GM12875 (cell line): ENCODE measurements at regions not wholly inside any gene's neighbourhood (a gene's known extent, or its start where the extent isn't known, plus 50 kb on each side); places are given as distances from the start of the nearest gene placed in this dataset.

Experiments used
- H3K4me3 ChIP-seq: one replicate; pipeline ENCODE4 v1.5.1; 2011; ENCODE audit warnings: low read depth, low read length, control low read depth
- TF ChIP-seq, protein P1 (sequence below): IDR thresholded peaks from 2 replicates; pipeline ENCODE4 v1.5.1; 2011; ENCODE audit warnings: low read depth, mild to moderate bottlenecking, control low read depth, inconsistent platforms, low read length, moderate library complexity, borderline replicate concordance; ENCODE audit not compliant: insufficient read depth

DNA sequence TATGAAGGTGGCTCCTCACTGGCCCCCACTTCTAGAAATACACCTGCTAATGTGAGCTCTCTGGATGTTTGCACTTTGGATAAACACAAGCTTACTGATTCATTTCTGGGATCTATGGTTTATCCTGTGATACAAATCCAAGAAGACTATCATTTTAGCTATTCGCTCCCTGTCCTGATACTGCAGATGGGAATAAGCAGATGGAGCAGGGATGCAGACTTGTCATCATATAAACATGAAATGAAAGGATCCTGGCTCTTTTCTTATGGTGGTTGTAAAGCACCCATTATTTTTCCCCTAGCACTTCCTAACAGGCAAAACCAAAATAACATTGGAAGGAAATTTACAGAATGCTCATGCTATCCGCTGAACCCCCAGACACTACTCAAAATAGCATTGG is 162.9 kb upstream of the NOCT start:
- TF ChIP-seq, protein P1, sequence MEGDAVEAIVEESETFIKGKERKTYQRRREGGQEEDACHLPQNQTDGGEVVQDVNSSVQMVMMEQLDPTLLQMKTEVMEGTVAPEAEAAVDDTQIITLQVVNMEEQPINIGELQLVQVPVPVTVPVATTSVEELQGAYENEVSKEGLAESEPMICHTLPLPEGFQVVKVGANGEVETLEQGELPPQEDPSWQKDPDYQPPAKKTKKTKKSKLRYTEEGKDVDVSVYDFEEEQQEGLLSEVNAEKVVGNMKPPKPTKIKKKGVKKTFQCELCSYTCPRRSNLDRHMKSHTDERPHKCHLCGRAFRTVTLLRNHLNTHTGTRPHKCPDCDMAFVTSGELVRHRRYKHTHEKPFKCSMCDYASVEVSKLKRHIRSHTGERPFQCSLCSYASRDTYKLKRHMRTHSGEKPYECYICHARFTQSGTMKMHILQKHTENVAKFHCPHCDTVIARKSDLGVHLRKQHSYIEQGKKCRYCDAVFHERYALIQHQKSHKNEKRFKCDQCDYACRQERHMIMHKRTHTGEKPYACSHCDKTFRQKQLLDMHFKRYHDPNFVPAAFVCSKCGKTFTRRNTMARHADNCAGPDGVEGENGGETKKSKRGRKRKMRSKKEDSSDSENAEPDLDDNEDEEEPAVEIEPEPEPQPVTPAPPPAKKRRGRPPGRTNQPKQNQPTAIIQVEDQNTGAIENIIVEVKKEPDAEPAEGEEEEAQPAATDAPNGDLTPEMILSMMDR: no peak

DNA sequence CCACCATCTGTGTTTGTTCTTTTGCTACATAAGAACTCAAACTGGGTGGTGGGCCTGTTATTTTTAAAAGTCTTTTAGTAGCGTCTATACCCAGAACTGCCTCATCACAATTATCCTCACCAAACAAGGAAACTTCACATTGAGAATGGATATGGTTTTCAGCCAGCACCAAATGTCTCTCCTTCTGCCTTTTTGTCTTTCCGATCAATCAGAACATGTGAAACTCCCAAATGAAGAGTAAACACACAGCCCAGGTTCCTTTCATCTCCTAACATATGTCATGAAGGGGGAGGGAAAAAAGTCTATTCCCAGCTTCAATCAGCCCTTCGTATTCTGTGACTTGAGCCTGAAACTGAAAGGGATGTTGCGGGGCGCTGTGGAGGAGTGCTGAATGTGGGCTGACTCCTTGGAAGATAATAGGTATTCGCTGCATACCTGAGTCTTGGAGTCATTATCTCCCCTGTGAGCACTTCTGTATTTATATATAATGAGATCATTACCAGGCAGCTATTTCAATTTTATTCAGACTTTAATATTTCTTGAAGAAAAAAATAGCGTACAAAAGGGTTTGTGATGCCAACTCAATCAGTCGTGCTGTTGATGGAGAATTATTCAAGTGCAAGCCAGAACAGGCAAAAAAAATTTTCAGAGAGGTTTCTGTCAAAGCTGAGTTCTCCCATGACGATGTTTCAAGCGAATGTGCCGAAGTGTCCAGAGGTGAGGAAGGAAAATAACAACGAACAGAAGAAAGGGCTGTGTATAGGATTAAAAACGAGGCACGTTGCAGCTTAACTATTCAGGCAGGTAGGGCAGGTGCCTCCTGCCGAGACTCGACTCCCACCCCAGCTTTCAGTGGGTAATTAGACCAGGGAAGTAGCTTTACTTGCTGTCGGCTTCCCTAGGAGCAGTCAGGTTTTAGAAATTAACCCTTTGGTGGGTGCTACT is 163.9 kb upstream of the NOCT start:
- TF ChIP-seq, protein P1: no peak
- H3K4me3 ChIP-seq: no peak overlapping the region

More for the DNA sequence above, 162.9 kb upstream of the NOCT start:
- no peak overlapping the region for H3K4me3 ChIP-seq

DNA sequence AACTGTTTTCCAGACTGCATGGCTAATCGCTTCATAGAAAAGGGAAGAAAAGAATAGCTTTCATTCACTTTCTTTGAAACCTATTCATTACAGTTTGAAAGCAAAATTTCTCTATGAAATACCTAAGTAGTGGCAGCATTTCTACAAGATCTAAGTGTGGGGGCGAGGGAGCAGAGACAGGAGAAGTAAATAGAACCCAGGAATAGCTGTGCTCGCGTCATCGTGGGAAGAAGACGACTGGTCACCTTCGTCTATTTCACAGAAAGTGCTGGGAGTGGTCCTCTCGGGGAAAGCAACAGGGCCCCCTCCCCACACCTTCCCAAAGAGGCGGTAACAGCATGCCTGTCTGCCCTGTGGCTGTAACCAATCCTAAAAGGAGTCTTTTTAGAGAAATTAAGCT is 169.9 kb upstream of the NOCT start:
- TF ChIP-seq, protein P1: no peak

DNA sequence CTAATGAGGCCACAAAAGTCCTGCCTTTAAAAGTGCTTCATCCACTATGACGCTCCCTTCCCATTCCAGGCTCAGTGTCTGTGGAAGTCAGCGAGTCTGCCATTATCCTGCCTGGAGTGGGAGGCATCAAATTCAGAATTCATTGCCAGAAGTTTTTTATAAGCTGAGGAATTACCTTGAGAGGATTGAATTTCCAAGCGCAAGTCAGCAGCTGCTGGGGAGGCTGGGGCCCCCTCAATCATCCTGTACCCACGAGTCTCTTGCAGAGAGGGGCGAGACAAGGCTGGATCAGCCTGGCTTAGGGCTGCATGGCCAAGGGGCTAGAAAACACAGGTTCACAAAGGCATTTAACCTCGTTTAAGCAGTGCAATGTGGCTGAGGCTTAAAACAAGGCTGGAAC is 170.5 kb upstream of the NOCT start:
- H3K4me3 ChIP-seq: no peak overlapping the region
- TF ChIP-seq, protein P1: no peak

More for the DNA sequence above, 169.9 kb upstream of the NOCT start:
- H3K4me3 ChIP-seq: no peak overlapping the region

DNA sequence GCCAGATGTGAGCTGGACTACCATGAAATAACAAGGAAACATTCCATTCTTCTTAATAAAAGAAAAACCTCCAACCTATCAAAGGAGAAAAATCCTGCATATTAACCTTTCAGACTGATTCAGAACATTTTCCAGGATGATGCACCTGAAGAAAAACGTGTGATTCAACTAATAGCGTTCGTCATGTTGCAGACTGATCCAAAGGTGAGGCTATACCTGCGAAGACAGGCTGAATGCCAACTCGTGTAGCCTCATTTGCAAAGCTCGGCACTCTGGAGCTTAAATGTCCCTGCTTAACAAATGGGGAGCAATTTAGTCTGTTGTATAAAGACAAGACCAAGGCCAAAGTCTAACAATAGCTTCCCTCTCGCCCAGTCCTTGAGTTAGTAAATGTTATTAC is 172.0 kb upstream of the NOCT start:
- no peak overlapping the region for H3K4me3 ChIP-seq
- TF ChIP-seq, protein P1: no peak

DNA sequence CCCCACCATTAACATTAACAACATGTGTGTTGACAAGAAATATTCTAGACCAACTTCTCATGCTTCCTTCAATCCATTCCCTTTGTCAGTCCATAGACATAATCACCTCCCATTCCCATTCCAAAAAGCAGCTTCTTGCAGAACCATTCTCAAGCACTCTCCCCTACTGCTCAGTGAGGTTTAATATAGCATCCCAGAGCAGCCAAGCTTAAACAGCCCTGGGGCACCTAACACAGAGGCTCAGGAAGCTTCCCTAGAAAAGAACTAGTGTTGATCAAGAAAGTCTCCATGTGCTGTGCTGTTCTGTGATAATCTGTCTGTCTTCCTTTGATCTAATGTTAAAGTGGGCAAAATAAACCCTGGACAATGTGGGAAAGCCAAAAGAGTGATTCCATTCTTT is 174.2 kb upstream of the NOCT start:
- TF ChIP-seq, protein P1: no peak
- no peak overlapping the region for H3K4me3 ChIP-seq

DNA sequence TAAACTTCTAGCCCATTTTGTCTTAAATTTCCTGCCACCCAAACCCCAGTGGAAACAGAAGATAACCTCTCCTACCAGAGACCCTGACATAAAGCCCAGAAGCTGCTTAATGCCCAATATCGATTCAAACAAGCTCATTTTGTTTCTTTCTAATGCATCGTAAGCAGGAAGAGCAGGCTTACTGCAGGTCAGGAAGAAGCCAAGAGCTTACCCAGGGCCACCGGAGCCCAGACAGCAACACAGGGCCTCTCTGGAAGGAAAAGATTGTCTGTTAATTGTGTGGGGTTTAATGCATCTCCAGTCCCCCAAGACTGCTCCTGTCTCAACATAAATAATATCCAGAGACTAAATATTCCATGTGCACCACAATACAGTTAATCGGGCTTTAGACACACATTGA is 177.3 kb upstream of the NOCT start:
- no peak overlapping the region for H3K4me3 ChIP-seq
- TF ChIP-seq, protein P1: no peak
